ENCODE measurements at regions not wholly inside any gene's neighbourhood (a gene's known extent, or its start where the extent isn't known, plus 50 kb on each side); places are given as distances from the start of the nearest gene placed in this dataset.

GRCh38 chr1:25003457-25004190, 73.5 kb upstream of the RUNX3 start (continued):
- TF ChIP-seq, protein P1, sequence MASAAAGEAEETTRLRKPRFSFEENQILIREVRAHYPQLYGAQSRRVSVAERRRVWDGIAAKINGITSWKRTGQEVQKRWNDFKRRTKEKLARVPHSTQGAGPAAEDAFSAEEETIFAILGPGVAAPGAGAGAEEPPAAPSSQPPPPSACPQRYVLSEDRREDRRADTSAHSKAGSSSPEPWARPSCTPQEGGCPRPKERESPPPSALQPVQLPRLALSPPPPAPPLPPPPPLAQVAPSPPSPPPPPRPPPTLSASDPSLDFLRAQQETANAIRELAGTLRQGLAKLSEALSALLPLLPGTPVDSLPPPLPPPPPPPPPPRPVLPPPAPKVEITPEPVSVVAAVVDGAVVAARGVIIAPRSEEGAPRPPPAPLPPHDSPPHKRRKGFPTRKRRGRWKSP (CRISPR knock-in tag; IDR thresholded peaks at IDR 0.05), result no peak
- TF ChIP-seq, protein P2, sequence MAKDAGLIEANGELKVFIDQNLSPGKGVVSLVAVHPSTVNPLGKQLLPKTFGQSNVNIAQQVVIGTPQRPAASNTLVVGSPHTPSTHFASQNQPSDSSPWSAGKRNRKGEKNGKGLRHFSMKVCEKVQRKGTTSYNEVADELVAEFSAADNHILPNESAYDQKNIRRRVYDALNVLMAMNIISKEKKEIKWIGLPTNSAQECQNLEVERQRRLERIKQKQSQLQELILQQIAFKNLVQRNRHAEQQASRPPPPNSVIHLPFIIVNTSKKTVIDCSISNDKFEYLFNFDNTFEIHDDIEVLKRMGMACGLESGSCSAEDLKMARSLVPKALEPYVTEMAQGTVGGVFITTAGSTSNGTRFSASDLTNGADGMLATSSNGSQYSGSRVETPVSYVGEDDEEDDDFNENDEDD (CRISPR knock-in tag; IDR thresholded peaks at IDR 0.05; ENCODE audit: borderline replicate concordance), result no peak
- TF ChIP-seq TGIF2 (CRISPR knock-in tag; IDR thresholded peaks at IDR 0.05) (no peak), MED13 (CRISPR knock-in tag; IDR thresholded peaks at IDR 0.05) (no peak), ZNF720 (CRISPR knock-in tag; IDR thresholded peaks at IDR 0.05) (no peak), CREM (IDR thresholded peaks at IDR 0.05) (no peak), CREM (CRISPR knock-in tag; IDR thresholded peaks at IDR 0.05) (no peak), ZC3H13 (CRISPR knock-in tag; IDR thresholded peaks at IDR 0.05) (no peak), HNRNPUL1 (IDR thresholded peaks at IDR 0.05; ENCODE audit: low read depth, low read length) (no peak), ZNF597 (CRISPR knock-in tag; IDR thresholded peaks at IDR 0.05) (no peak), ZNF569 (CRISPR knock-in tag; IDR thresholded peaks at IDR 0.05; ENCODE audit: borderline replicate concordance) (no peak), ATF7 (IDR thresholded peaks at IDR 0.05) (no peak), ATF7 (CRISPR knock-in tag; IDR thresholded peaks at IDR 0.05) (no peak), ZMYM3 (CRISPR knock-in tag; IDR thresholded peaks at IDR 0.05) (0 out of 2 replicates have a peak, but pooled peaks have one; percentile 10), TBL1XR1 (IDR thresholded peaks at IDR 0.05; ENCODE audit: borderline replicate concordance, low read length, partially characterized antibody) (no peak), HNRNPLL (IDR thresholded peaks at IDR 0.05; ENCODE audit: low read depth, low read length, poor library complexity, severe bottlenecking) (no peak), SRSF9 (IDR thresholded peaks at IDR 0.05; ENCODE audit: borderline replicate concordance, insufficient read depth, low read depth, low read length, poor library complexity, severe bottlenecking) (no peak), ZNF263 (CRISPR knock-in tag; IDR thresholded peaks at IDR 0.05) (no peak), ZMYM4 (CRISPR knock-in tag; IDR thresholded peaks at IDR 0.05) (no peak), ZNF431 (CRISPR knock-in tag; IDR thresholded peaks at IDR 0.05; ENCODE audit: borderline replicate concordance, low read depth) (no peak), ZNF326 (CRISPR knock-in tag; IDR thresholded peaks at IDR 0.05; ENCODE audit: borderline replicate concordance) (no peak), KDM3A (CRISPR knock-in tag; IDR thresholded peaks at IDR 0.05; ENCODE audit: low read depth) (no peak), CREBL2 (CRISPR knock-in tag; IDR thresholded peaks at IDR 0.05; ENCODE audit: borderline replicate concordance) (no peak)
- TF ChIP-seq, protein P3, sequence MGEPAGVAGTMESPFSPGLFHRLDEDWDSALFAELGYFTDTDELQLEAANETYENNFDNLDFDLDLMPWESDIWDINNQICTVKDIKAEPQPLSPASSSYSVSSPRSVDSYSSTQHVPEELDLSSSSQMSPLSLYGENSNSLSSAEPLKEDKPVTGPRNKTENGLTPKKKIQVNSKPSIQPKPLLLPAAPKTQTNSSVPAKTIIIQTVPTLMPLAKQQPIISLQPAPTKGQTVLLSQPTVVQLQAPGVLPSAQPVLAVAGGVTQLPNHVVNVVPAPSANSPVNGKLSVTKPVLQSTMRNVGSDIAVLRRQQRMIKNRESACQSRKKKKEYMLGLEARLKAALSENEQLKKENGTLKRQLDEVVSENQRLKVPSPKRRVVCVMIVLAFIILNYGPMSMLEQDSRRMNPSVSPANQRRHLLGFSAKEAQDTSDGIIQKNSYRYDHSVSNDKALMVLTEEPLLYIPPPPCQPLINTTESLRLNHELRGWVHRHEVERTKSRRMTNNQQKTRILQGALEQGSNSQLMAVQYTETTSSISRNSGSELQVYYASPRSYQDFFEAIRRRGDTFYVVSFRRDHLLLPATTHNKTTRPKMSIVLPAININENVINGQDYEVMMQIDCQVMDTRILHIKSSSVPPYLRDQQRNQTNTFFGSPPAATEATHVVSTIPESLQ (CRISPR knock-in tag; conservative IDR thresholded peaks at IDR 0.05), result no peak
- TF ChIP-seq, protein P4, sequence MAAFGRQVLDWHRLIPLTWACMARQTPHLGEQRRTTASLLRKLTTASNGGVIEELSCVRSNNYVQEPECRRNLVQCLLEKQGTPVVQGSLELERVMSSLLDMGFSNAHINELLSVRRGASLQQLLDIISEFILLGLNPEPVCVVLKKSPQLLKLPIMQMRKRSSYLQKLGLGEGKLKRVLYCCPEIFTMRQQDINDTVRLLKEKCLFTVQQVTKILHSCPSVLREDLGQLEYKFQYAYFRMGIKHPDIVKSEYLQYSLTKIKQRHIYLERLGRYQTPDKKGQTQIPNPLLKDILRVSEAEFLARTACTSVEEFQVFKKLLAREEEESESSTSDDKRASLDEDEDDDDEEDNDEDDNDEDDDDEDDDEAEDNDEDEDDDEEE (CRISPR knock-in tag; IDR thresholded peaks at IDR 0.05), result no peak

Data from HepG2 (cell line).